Transverse colon (tissue), 4 donors: ENCODE measurements at regions not wholly inside any gene's neighbourhood (a gene's known extent, or its start where the extent isn't known, plus 50 kb on each side); places are given as distances from the start of the nearest gene placed in this dataset.

Experiments
- CTCF ChIP-seq, 5 experiments: fragments of 200-600 bp in 3 of 5; fragments of 450-650 bp in 2 of 5; sonication (generic) in 3 of 5; IDR thresholded peaks; 1 replicate in 2 of 5; 2 replicates in 3 of 5; pipeline ENCODE4 v1.5.1; 2016 to 2017; ENCODE audit warnings: antibody characterized with exemption in 5 of 5, inconsistent platforms in 3 of 5, mild to moderate bottlenecking in 2 of 5, moderate library complexity in 1 of 5
- EP300 ChIP-seq: sonication (generic); formaldehyde crosslinking; IDR thresholded peaks from one replicate; pipeline ENCODE4 v1.6.1; 2017; ENCODE audit warnings: antibody characterized with exemption, low read depth
- POLR2AphosphoS5 ChIP-seq, 3 donors: sonication (generic); formaldehyde crosslinking; IDR thresholded peaks; one replicate each; pipeline ENCODE4 v1.6.1; 2016; ENCODE audit warnings: antibody characterized with exemption in 3 of 3

GRCh38 chr10:11392776-11393175, 218.7 kb downstream of the USP6NL start:
- no peak for TF ChIP-seq CTCF (IDR thresholded peaks at IDR 0.05)
- no peak for TF ChIP-seq POLR2AphosphoS5 (IDR thresholded peaks at IDR 0.05)
- no peak for TF ChIP-seq EP300
